Neuronal stem cell (in vitro differentiated cells): ENCODE measurements at regions not wholly inside any gene's neighbourhood (a gene's known extent, or its start where the extent isn't known, plus 50 kb on each side); places are given as distances from the start of the nearest gene placed in this dataset.
"Not testable (repeated sequence)": the region's sequence is repeated elsewhere in the genome, so short reads cannot be mapped to it uniquely, and the experiment has no call there.

ENCODE experiments used
- DNase-seq: peaks from one replicate; pipeline ENCODE4 v3.0.0-alpha.2; 2013; ENCODE audit warnings: low spot score
- H2AFZ ChIP-seq: one replicate; pipeline ENCODE4 v1.6.1; 2013; ENCODE audit warnings: mild to moderate bottlenecking, low read length, inconsistent platforms
- H2AK5ac ChIP-seq: 2 replicates; pipeline ENCODE4 v1.6.1; 2013; ENCODE audit warnings: low read depth, mild to moderate bottlenecking, inconsistent platforms, low read length, moderate library complexity, mixed read lengths
- H2BK120ac ChIP-seq: 2 replicates; pipeline ENCODE4 v1.6.1; 2013; ENCODE audit warnings: low read depth, mild to moderate bottlenecking, inconsistent platforms, low read length, moderate library complexity, mixed read lengths
- H2BK12ac ChIP-seq: one replicate; pipeline ENCODE4 v1.6.1; 2013; ENCODE audit warnings: low read length, inconsistent platforms
- H2BK15ac ChIP-seq: 2 replicates; pipeline ENCODE4 v1.6.1; 2013; ENCODE audit warnings: mild to moderate bottlenecking, low read length, inconsistent platforms, mixed read lengths
- H2BK5ac ChIP-seq: one replicate; pipeline ENCODE4 v1.6.1; 2013; ENCODE audit warnings: inconsistent platforms, mild to moderate bottlenecking, low read length, moderate library complexity
- H3K14ac ChIP-seq: one replicate; pipeline ENCODE4 v1.6.1; 2013; ENCODE audit warnings: low read length, inconsistent platforms
- H3K18ac ChIP-seq: 2 replicates; pipeline ENCODE4 v1.6.1; 2013; ENCODE audit warnings: low read length, inconsistent platforms
- H3K23ac ChIP-seq: 2 replicates; pipeline ENCODE4 v1.6.1; 2013; ENCODE audit warnings: low read depth, mild to moderate bottlenecking, mixed read lengths, low read length, inconsistent platforms; ENCODE audit not compliant: poor library complexity
- H3K27ac ChIP-seq: replicated peaks from 3 replicates; pipeline ENCODE4 v1.5.1; 2013; ENCODE audit warnings: low read length, inconsistent platforms
- H3K27me3 ChIP-seq, 3 experiments: 2 replicates each; pipeline ENCODE4 v1.6.1; 2013; ENCODE audit warnings: low read length in 3 of 3, mild to moderate bottlenecking in 2 of 3, inconsistent platforms in 1 of 3, low read depth in 1 of 3, mixed read lengths in 1 of 3, moderate library complexity in 1 of 3; ENCODE audit not compliant: control insufficient read depth in 3 of 3, insufficient read depth in 3 of 3
- H3K36me3 ChIP-seq, 2 donors: replicated peaks in 1 of 2; 2 replicates each; pipeline ENCODE4 v1.6.1; 2013; ENCODE audit warnings: low read length in 2 of 2; ENCODE audit not compliant: control insufficient read depth in 2 of 2, insufficient read depth in 2 of 2
- H3K4ac ChIP-seq: 2 replicates; pipeline ENCODE4 v1.6.1; 2013; ENCODE audit warnings: inconsistent platforms, mild to moderate bottlenecking, low read length, moderate library complexity
- H3K4me1 ChIP-seq, 2 donors: 1 replicate in 1 of 2; 2 replicates in 1 of 2; pipeline ENCODE4 v1.6.1; 2013; ENCODE audit warnings: low read length in 2 of 2, low read depth in 1 of 2; ENCODE audit not compliant: control insufficient read depth in 2 of 2, insufficient read depth in 1 of 2
- H3K4me2 ChIP-seq: one replicate; pipeline ENCODE4 v1.6.1; 2013; ENCODE audit warnings: mild to moderate bottlenecking, low read length, inconsistent platforms; ENCODE audit not compliant: insufficient read depth, poor library complexity, severe bottlenecking
- H3K4me3 ChIP-seq, 2 donors: 2 replicates each; pipeline ENCODE4 v1.5.1; 2013; ENCODE audit warnings: low read length in 2 of 2, mild to moderate bottlenecking in 2 of 2, inconsistent platforms in 1 of 2, moderate library complexity in 1 of 2
- H3K79me1 ChIP-seq: one replicate; pipeline ENCODE4 v1.6.1; 2013; ENCODE audit warnings: low read depth, mild to moderate bottlenecking, inconsistent platforms, low read length, moderate library complexity
- H3K9ac ChIP-seq: one replicate; pipeline ENCODE4 v1.6.1; 2013; ENCODE audit warnings: mild to moderate bottlenecking, low read depth, low read length, inconsistent platforms; ENCODE audit not compliant: poor library complexity
- H3K9me3 ChIP-seq, 2 donors: replicated peaks in 1 of 2; 2 replicates each; pipeline versions ENCODE3 to v1.6.1; 2013; ENCODE audit warnings: low read length in 2 of 2, mild to moderate bottlenecking in 2 of 2, inconsistent platforms in 1 of 2, low read depth in 1 of 2, mixed read lengths in 1 of 2, moderate library complexity in 1 of 2; ENCODE audit not compliant: control insufficient read depth in 2 of 2, insufficient read depth in 1 of 2
- H4K8ac ChIP-seq: one replicate; pipeline ENCODE4 v1.6.1; 2013; ENCODE audit warnings: low read depth, mild to moderate bottlenecking, inconsistent platforms, low read length, moderate library complexity
- H4K91ac ChIP-seq: one replicate; pipeline ENCODE4 v1.6.1; 2013; ENCODE audit warnings: low read length, low read depth, mild to moderate bottlenecking, inconsistent platforms; ENCODE audit not compliant: poor library complexity
- WGBS, 2 donors: extraction: QIAGEN DNeasy Blood & Tissue Kit; methylation state at CpG; one replicate each; pipeline ENCODE4 v1.1.7; 2013; ENCODE audit warnings: missing lambda C conversion rate in 2 of 2, mixed read lengths in 1 of 2; ENCODE audit not compliant: insufficient read length in 2 of 2, insufficient replicate concordance in 1 of 2; ENCODE audit errors: extremely low coverage in 2 of 2; 5-methylcytosine and 5-hydroxymethylcytosine counted together

DNA sequence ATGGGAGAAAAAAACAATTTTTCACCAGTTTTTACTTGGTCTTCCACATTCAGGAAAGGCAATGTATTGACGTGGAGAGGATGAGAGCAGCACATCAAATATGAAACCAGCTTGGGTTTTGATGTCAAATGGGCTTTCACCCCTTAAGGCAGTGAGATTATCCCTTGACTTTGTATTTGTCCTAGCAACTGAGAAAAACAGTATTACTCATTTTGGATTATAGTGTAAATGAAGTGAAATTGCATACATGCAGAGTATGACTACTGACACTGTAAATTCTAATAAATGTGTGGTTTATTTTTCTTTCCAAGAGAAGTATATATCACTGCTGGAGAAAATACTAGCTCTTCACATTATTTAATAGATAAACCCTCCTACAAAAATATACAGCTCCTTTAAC lies 863.6 kb upstream of the IGFBP7 start:
- Histone ChIP-seq H3K9ac (no peak overlapping the region), H4K8ac (no peak overlapping the region), H3K4me3 (no peak overlapping the region), H2BK5ac (no peak overlapping the region), H3K4me1 (no peaks in the 10 kb centered on the region), H2BK120ac (no peak overlapping the region), H3K79me1 (no peaks in the 10 kb centered on the region), H3K14ac (no peak overlapping the region), H3K36me3 (no peaks in the 10 kb centered on the region), H3K4me2 (no peak overlapping the region), H4K91ac (no peak overlapping the region), H2AFZ (no peak overlapping the region), H2AK5ac (no peak overlapping the region), H2BK12ac (no peak overlapping the region), H3K23ac (no peak overlapping the region), H3K4ac (no peak overlapping the region), H3K27ac (no peak overlapping the region), H3K27me3 (no peaks in the 10 kb centered on the region), H3K9me3 (no peaks in the 10 kb centered on the region), H3K18ac (no peak overlapping the region), H2BK15ac (no peak overlapping the region)
- WGBS, 2 donors, result no CpG with 5 or more reads among the region's 1 CpG
- no peak for DNase-seq

DNA sequence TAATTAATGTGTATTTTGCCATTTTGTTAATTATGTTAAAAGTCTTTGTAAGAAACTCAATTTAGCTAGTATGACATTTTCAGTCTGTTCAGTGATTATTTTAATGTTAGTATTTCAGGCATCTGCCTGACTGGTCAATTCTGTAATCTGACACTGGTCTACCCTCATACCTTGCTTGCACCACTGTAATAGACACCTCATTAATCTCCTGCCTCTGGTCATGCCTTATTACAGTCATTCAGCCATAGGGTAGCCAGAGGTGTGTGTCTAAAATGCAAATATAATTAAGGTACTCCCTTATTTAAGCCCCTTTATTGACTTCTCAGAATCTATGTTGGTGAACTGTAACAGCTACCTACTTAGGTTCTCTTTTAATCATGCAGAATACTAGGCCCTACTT lies 861.1 kb upstream of the IGFBP7 start:
- Histone ChIP-seq H3K36me3 (no peaks in the 10 kb centered on the region), H3K4ac (no peak overlapping the region), H3K14ac (no peak overlapping the region), H4K8ac (no peak overlapping the region), H2BK5ac (no peak overlapping the region), H3K4me2 (no peak overlapping the region), H3K9me3 (peaks cover 0 to 5% of the 10 kb centered on the region in 2 donors), H3K27ac (no peak overlapping the region), H3K23ac (no peak overlapping the region), H3K4me3 (no peak overlapping the region), H3K18ac (no peak overlapping the region), H4K91ac (no peak overlapping the region), H2BK15ac (no peak overlapping the region), H3K4me1 (no peaks in the 10 kb centered on the region), H2BK120ac (no peak overlapping the region), H2BK12ac (no peak overlapping the region), H3K79me1 (peaks cover 2% of the 10 kb centered on the region), H2AK5ac (no peak overlapping the region), H2AFZ (no peak overlapping the region), H3K27me3 (no peaks in the 10 kb centered on the region), H3K9ac (no peak overlapping the region)
- DNase-seq, result no peak

DNA sequence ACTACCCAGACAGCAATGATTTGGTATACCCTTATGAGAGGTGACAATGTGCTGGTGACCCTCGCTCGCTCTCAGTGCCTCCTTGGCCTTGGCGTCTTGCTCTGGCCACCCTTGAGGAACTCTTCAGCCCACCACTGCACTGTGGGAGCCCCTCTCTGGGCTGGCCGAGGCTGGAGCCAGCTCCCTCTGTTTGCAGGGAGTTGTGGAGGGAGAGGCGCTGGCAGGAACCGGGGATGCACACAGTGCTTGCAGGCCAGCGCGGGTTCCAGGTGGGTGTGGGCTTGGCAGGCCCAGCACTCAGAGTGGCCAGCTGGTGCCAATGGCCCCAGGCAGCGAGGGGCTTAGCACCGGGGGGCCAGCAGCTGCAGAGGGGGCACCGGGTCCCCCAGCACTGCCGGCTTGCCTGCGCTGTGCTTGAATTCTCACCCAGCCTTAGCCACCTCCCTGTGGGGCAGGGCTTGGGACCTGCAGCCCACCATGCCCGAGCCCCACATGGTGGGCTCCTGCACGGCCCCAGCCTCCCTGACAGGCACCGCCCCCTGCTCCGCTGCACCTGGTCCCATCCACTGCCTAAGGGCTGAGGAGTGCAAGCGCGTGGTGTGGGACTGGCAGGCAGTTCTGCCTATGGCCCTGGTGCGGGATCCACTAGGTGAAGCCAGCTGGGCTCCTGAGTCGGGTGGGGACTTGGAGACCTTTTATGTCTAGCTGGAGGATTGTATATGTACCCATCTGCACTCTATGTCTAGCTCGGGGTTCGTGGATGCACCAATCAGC lies 857.0 kb upstream of the IGFBP7 start:
- H3K27ac ChIP-seq, result no peak overlapping the region
- no peak overlapping the region for H3K4ac ChIP-seq
- H3K4me1 ChIP-seq, result no peaks in the 10 kb centered on the region

DNA sequence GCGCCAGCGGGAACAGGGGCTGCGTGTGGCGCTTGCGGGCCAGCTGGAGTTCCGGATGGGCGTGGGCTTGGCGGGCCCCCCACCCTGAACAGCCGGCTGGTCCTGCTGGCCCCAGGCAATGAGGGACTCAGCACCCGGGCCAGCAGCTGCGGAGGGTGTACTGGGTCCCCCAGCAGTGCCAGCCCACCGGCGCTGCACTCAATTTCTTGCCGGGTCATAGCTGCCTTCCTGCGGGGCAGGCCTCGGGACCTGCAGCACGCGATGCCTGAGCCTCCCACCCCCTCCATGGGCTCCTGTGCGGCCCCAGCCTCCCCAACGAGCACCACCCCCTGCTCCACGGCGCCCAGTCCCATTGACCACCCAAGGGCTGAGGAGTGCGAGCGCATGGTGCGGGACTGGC lies 855.2 kb upstream of the IGFBP7 start:
- not testable (repeated sequence) for H3K14ac ChIP-seq, H3K4me1 ChIP-seq, H3K23ac ChIP-seq, H3K27ac ChIP-seq, DNase-seq, H3K27me3 ChIP-seq, H2BK12ac ChIP-seq, H3K18ac ChIP-seq, H2AFZ ChIP-seq, H2BK15ac ChIP-seq, H3K4me2 ChIP-seq, H2AK5ac ChIP-seq, H3K9ac ChIP-seq, H4K91ac ChIP-seq, H3K9me3 ChIP-seq, H3K4ac ChIP-seq, H3K79me1 ChIP-seq, H2BK120ac ChIP-seq, H4K8ac ChIP-seq, H2BK5ac ChIP-seq, H3K36me3 ChIP-seq, H3K4me3 ChIP-seq
- no CpG with 5 or more reads among the region's 25 CpGs for WGBS, 2 donors

More for the DNA sequence above, 857.0 kb upstream of the IGFBP7 start:
- H2AK5ac ChIP-seq, result no peak overlapping the region
- no peak overlapping the region for H2BK5ac ChIP-seq
- H2BK12ac ChIP-seq, result no peak overlapping the region
- no peaks in the 10 kb centered on the region for H3K36me3 ChIP-seq
- no peaks in the 10 kb centered on the region for H3K27me3 ChIP-seq
- no peak overlapping the region for H3K14ac ChIP-seq
- no peak overlapping the region for H3K9ac ChIP-seq
- H3K79me1 ChIP-seq, result peaks cover 2% of the 10 kb centered on the region
- H4K91ac ChIP-seq, result no peak overlapping the region
- H3K23ac ChIP-seq, result no peak overlapping the region
- peak overlapping the region; percentile 65 for H4K8ac ChIP-seq
- H2BK120ac ChIP-seq, result no peak overlapping the region
- no peak overlapping the region for H2AFZ ChIP-seq
- H3K4me2 ChIP-seq, result no peak overlapping the region
- peaks cover 0 to 5% of the 10 kb centered on the region in 2 donors for H3K9me3 ChIP-seq
- no peak overlapping the region for H3K18ac ChIP-seq
- no peak overlapping the region for H3K4me3 ChIP-seq
- WGBS, 2 donors, result no CpG with 5 or more reads among the region's 23 CpGs
- no peak overlapping the region for H2BK15ac ChIP-seq
- no peak for DNase-seq
